Astrocyte of the cerebellum (primary cell): ENCODE measurements at regions not wholly inside any gene's neighbourhood (a gene's known extent, or its start where the extent isn't known, plus 50 kb on each side); places are given as distances from the start of the nearest gene placed in this dataset.

Source experiments
- DNase-seq: peaks from one replicate; pipeline ENCODE4 v3.0.0-alpha.2; 2011; ENCODE audit warnings: low read depth
- H3K4me3 ChIP-seq: 2 replicates; pipeline ENCODE4 v1.5.1; 2011; ENCODE audit warnings: mild to moderate bottlenecking, low read depth, low read length, moderate library complexity
- CTCF ChIP-seq: IDR thresholded peaks from 2 replicates; pipeline ENCODE4 v1.5.1; 2012; ENCODE audit warnings: low read length, low read depth, moderate library complexity, mild to moderate bottlenecking; ENCODE audit errors: missing control alignments
- in situ Hi-C: cut with HindIII; loops from 2 replicates; pipeline ENCODE4 v1.10.0; 2017; ENCODE audit warnings: low sequenced_read_pairs

- no peak overlapping the region for H3K4me3 ChIP-seq
- no peak for TF ChIP-seq CTCF
- in situ Hi-C loops, result no loop called here
- DNase-seq, result no peak
These were observed 107.3 kb upstream of the IGSF10 start for GRCh38 chr3:151568184-151568583.

GRCh38 chr3:151567477-151567876 lies 106.6 kb upstream of the IGSF10 start:
- in situ Hi-C loops, result no loop called here
- DNase-seq, result no peak
- TF ChIP-seq CTCF, result no peak
- no peak overlapping the region for H3K4me3 ChIP-seq

GRCh38 chr3:151564261-151564660 lies 103.4 kb upstream of the IGSF10 start:
- in situ Hi-C loops, result no loop called here
- no peak overlapping the region for H3K4me3 ChIP-seq
- no peak for TF ChIP-seq CTCF

DNA sequence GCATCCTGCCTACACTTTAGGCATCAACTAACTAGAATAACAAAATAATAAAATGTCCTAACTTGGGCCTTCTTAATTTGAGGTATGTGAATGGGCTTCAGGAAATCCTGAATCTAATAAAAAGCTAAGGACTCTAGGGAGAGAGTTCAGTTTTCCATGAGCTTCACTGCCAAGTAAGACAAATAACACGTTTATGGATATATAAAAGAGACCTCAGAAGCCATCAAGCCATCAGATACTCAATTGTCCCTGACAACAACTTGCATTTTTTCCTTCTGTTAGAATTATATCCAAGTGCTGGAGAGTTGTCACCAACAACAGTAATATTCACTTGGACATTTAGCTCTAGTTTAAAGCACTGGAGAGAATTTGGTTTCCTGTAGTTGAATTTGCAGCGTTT lies 102.4 kb upstream of the IGSF10 start:
- no peak for TF ChIP-seq CTCF
- in situ Hi-C loops, result no loop called here
- DNase-seq, result no peak
- no peak overlapping the region for H3K4me3 ChIP-seq

More at GRCh38 chr3:151564261-151564660, 103.4 kb upstream of the IGSF10 start:
- no peak for DNase-seq

DNA sequence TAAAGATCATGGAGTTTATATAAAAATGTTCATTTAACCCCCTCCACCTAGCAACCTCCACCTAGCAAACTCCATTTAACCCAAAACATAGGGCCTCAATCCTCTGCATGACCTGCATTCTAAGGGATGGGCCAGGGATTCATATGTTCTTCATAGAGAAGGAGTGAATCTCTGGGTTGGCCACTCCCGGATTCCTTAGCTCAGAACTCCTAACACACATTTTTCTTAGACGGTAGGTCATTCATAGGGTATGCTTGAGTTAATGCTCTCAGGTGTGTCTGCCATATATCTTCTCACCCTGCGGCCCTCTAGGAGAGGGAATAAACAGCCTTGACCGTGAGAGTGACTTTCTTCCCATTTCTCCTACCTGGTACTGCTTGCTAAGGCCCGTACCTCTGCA lies 102.0 kb upstream of the IGSF10 start:
- no peak for TF ChIP-seq CTCF
- in situ Hi-C loops, result no loop called here
- no peak overlapping the region for H3K4me3 ChIP-seq
- DNase-seq, result no peak

GRCh38 chr3:151561878-151562277 lies 101.0 kb upstream of the IGSF10 start:
- no peak for TF ChIP-seq CTCF
- no peak for DNase-seq
- H3K4me3 ChIP-seq, result no peak overlapping the region
- in situ Hi-C loops, result no loop called here

GRCh38 chr3:151560738-151561137 lies 99.9 kb upstream of the IGSF10 start:
- TF ChIP-seq CTCF, result no peak
- H3K4me3 ChIP-seq, result no peak overlapping the region
- DNase-seq, result no peak
- in situ Hi-C loops, result no loop called here
